ENCODE measurements at regions not wholly inside any gene's neighbourhood (a gene's known extent, or its start where the extent isn't known, plus 50 kb on each side); places are given as distances from the start of the nearest gene placed in this dataset.

DNA sequence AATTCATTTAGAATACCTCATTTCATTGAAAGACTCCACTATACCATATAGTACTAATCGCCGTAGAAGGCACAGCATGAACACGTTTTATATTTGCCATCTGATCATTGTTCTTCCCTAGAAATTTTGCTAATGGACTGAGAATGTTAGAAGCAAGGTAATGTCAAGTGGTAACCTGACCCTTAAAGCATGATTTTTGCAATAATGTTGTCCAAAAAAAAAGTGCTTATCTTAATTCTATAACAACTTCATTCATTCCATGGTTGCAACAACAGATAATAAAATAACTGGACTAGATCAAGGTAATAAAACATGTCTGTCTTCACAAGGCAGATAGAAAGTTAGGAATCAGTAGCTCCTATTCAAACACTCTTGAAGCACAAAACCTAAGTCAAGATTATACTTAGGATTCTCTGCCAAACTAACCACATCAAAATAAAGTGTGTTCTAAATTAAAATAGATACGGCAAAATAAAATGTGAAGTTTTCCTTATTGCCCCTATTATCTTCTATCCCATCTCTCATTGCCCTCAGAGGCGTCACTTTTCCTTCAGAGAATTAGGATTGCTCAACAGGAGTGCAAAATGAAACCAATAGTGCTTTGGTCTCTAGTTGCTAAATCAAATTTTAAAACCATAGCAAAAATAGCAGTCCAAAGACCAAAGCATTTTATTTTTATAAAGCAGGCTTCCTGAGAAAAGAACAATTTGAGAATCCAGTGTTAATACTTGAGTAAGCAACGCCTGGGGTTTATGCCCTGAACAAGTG, 317.4 kb upstream of the UBE2E2 start:
- no peak for DNase-seq (ENCODE audit: low read depth in 2 of 2)

GRCh38 chr3:22886439-22887068, 316.6 kb upstream of the UBE2E2 start:
- peak in 1 of 2 donors; percentile 6 for DNase-seq (ENCODE audit: low read depth in 2 of 2)

- DNase-seq (ENCODE audit: low read depth in 2 of 2): peak; percentile 32 to 52
Observed at GRCh38 chr3:22887664-22888291, 315.3 kb upstream of the UBE2E2 start.

DNA sequence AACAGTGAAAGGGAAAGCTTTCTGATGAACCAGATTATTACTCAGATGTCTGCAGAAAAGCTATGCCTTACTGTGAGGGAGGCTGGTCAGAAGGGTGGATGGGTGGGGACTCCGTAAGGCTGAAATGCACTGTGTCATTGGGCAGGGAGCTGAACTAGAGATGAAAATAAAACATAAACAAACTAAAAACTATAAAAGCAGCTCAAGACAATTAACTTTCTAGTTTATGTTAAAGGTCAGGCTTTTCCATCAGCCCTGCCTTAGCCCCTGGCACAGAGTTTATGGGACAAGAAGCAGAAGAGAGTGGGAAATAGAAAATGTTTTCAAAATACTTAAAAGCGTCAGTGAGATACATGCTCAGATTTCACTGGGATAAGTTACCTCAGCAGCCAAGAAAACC, 310.0 kb upstream of the UBE2E2 start:
- DNase-seq (ENCODE audit: low read depth in 2 of 2): no peak

GRCh38 chr3:22893644-22894325, 309.3 kb upstream of the UBE2E2 start:
- DNase-seq (ENCODE audit: low read depth in 2 of 2): no peak

- no peak for DNase-seq (ENCODE audit: low read depth in 2 of 2)
Observed at GRCh38 chr3:22894865-22895264, 308.3 kb upstream of the UBE2E2 start.

- DNase-seq (ENCODE audit: low read depth in 2 of 2): no peak
Observed at GRCh38 chr3:22895671-22896070, 307.5 kb upstream of the UBE2E2 start.

DNA sequence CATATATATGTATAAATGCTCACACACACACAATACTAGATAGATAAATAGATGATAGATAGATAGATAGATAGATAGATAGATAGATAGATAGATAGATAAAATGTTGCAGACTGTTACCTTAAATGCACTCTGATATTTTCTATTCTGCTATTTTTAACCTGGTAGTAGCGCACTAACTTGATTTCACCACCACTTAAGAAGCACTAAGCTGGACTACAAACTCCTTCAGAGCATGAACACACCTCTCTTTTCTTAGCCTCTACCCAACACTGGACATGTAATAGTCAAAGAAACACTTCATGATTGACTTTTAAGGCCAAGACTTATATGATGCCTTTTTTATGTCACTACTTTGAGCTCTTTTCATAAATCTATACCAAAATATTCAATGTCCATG, 304.6 kb upstream of the UBE2E2 start:
- DNase-seq (ENCODE audit: low read depth in 2 of 2): no peak

DNA sequence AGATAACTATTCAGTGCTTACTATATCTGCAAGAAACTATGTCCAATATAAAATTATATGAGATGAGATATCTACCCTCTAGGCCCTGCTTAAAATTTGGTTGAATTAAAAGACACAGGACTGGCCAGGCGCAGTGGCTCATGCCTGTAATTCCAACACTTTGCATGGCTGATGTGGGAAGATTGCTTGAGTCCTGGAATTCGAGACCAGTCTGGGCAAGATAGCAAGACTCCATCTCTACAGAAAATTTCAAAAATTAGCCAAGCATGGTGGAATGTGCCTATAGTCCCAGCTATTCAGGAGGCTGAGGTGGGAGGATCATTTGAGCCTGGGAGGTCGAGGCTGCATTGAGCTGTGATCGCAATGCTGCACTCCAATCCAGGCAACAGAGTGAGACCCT, 303.7 kb upstream of the UBE2E2 start:
- DNase-seq (ENCODE audit: low read depth in 2 of 2): no peak

GRCh38 chr3:22900296-22900695, 302.8 kb upstream of the UBE2E2 start:
- DNase-seq (ENCODE audit: low read depth in 2 of 2): no peak

DNA sequence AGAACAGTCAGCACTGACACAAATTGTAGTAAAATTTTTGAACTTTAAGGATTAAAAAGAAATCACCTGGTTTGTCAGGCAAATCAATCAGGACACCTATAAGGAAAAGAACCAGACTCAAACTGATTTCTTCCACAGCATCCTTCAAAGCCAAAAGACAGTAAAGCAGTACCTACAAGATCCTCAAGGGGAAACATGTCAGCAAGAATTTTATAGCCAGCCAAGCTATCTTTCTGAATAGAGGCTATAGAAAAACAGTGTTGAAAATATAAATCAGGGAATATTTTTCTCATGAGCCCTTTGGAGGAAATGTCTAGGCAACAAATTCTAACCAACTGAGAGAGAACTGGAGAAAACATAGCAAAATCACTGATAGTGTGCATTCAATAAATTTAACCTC, 301.4 kb upstream of the UBE2E2 start:
- no peak for DNase-seq (ENCODE audit: low read depth in 2 of 2)

DNA sequence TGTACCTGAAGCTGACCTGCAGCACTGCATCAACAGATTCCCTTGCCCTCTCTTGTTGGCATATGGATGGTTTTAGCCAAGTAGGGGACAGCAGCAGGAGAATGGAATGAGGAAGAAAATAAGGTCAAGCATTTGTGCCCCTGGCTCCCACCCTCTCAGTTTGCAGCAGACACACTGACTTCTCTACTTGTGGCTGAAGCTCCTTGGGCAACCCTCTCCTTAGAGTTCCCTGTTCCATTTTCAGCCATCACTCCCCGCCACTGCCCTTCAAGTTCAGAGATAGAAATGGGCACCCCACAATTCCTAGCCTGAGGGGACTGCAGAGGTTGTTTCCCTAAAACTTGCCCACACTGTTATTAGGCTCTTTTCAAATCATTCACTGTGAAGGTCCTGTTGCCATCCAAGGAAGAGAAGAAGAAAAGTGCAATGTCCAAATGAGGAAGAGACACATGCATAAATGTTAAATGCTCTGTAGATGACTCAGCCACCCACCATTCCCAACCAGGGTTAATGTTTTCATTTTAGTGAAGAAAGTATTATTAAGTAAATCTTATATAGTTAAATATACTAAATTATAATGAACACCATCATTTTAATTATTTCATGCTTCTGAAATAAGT, 295.9 kb upstream of the UBE2E2 start:
- no peak for DNase-seq (ENCODE audit: low read depth in 2 of 2)

- DNase-seq (ENCODE audit: low read depth in 2 of 2): no peak
Observed at GRCh38 chr3:22907796-22908195, 295.3 kb upstream of the UBE2E2 start.

DNA sequence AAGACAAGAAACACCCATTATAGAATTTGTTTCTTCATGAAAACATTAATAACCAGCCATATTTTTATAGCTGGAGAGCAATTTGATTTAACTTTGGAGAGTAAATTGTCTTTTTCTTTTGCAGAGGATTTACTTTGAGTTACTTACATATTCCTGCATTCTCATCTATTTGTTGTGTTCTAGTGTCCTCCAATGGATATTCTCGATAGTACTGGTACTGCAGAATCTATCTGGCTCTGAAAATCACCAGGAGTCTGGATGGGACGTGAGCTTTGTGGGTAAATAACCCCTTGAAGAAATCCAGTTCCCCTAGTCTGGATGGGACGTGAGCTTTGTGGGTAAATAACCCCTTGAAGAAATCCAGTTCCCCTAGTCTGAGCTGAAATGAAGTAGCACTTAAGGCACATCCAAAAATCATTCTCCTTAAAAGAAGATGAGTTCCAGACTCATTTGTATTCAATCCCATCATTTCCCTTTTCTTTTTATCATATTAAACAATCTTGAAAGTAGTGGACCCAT, 294.1 kb upstream of the UBE2E2 start:
- DNase-seq (ENCODE audit: low read depth in 2 of 2): no peak

DNA sequence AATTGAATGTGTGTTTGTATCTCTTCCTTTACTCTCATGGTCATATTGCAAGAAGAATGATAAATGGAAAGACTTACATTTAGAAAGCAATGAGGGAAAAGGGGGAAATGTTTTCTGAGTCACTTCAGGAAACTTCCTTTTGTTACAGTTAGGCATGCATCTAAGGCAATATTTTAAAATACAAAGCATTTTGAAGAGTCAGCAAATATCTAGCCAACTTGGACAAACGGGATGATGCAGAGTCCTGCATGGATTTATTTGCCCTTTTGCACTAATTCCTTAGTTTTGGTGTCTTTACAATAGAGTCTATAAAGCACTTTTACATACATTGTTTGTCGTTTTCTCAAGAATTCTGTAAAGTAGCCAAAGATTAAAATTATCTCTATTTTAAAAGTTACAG, 286.2 kb upstream of the UBE2E2 start:
- DNase-seq (ENCODE audit: low read depth in 2 of 2): peak in 1 of 2 donors; percentile 10

DNA sequence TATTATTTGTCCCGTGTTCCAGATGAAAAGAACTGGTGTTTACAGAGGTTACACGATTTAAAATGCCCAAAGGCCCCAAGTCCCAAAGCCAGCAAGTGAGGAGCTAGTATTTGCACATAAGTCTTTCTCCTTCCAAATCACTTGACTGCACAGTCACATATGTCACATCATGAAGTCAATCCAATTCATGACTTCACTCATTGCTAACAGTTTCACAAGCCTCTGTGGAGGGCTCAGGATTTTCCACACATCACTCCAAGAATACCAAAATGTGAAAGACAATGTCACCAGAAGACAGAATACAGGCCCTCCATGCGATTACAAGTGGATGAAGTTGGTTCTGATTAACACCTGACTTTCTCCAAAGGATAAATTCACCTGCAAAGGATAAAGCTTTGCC, 283.1 kb upstream of the UBE2E2 start:
- no peak for DNase-seq (ENCODE audit: low read depth in 2 of 2)

DNA sequence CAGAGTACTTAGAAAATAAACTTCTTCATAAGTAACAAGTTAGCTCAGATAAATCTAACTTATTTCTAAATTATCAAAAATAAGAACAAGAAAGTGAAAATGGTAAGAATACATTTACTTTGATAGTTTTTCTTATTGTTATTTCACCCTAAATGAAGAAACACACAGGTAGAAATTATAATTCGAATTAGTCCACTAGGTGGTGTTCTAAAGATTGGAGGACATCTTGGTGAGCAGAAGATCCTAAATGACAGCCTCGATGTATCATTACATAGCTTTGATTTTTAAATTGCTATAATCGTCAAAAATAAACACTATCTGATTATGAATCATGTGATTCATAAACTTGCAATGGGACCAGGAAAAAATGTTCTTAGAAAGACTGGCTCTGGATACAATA, 280.8 kb upstream of the UBE2E2 start:
- peak; percentile 7 to 12 for DNase-seq (ENCODE audit: low read depth in 2 of 2)

- no peak for DNase-seq (ENCODE audit: low read depth in 2 of 2)
Observed at GRCh38 chr3:22923711-22924110, 279.4 kb upstream of the UBE2E2 start.

GRCh38 chr3:22928216-22929110, 274.7 kb upstream of the UBE2E2 start:
- DNase-seq (ENCODE audit: low read depth in 2 of 2): no peak

DNA sequence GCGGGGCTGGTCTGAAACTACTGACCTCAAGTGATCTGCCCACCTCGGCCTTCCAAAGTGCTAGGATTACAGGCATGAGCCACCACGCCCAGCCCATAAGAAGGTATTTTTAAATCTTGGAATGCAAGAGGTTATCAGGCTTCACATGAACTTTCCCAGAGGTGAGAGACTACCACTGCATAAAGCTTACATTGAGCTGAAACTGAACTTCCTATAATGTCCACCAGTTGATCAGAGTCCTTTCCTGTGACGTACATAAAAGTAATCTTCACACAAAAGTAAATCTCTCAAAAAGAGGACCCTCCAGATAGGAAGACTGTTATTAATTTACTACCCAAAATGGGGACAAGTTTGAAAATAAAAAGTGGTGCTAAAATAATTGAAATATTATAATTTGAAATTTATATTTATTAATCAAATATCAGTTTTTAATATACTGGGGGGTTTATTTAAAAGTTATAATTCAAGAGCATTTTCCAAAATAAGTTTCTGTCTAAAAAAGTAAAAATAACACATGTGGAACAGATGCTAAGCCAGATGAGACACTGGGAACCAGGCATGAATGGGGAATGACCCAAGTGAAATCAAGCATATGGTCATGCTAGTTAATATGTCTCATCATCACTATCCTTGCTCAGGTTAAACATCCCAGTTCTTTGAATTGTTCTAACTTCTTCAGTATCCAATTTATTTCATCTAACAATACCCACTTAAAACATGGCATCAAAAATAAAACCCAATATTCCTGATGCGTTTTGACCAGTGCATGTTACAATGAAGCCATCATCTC, 269.9 kb upstream of the UBE2E2 start:
- no peak for DNase-seq (ENCODE audit: low read depth in 2 of 2)
